ENCODE measurements at regions not wholly inside any gene's neighbourhood (a gene's known extent, or its start where the extent isn't known, plus 50 kb on each side); places are given as distances from the start of the nearest gene placed in this dataset.

- TF ChIP-seq, protein P1, sequence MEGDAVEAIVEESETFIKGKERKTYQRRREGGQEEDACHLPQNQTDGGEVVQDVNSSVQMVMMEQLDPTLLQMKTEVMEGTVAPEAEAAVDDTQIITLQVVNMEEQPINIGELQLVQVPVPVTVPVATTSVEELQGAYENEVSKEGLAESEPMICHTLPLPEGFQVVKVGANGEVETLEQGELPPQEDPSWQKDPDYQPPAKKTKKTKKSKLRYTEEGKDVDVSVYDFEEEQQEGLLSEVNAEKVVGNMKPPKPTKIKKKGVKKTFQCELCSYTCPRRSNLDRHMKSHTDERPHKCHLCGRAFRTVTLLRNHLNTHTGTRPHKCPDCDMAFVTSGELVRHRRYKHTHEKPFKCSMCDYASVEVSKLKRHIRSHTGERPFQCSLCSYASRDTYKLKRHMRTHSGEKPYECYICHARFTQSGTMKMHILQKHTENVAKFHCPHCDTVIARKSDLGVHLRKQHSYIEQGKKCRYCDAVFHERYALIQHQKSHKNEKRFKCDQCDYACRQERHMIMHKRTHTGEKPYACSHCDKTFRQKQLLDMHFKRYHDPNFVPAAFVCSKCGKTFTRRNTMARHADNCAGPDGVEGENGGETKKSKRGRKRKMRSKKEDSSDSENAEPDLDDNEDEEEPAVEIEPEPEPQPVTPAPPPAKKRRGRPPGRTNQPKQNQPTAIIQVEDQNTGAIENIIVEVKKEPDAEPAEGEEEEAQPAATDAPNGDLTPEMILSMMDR (conservative IDR thresholded peaks at IDR 0.05; ENCODE audit: low read depth, low read length), result no peak
- no peak for TF ChIP-seq EZH2 (IDR thresholded peaks at IDR 0.05; ENCODE audit: low read length, unreplicated experiment)
These were observed 1616.8 kb upstream of the ACVR2A start for GRCh38 chr2:146228020-146228393.

All from PC-3 (cell line).